ENCODE measurements at regions not wholly inside any gene's neighbourhood (a gene's known extent, or its start where the extent isn't known, plus 50 kb on each side); places are given as distances from the start of the nearest gene placed in this dataset.

- Histone ChIP-seq H3K4me2 (ENCODE audit: low read depth, low read length) (no peak overlapping the region), H3K9me3 (replicated peaks; ENCODE audit: insufficient read depth, low read length) (no peaks in the 10 kb centered on the region), H2AFZ (ENCODE audit: low read length) (no peak overlapping the region), H3F3A (ENCODE audit: insufficient read depth, low read length) (no peaks in the 10 kb centered on the region), H3K27me3 (replicated peaks; ENCODE audit: insufficient read depth, low read length) (no peaks in the 10 kb centered on the region), H3K27ac (ENCODE audit: low read length) (no peak overlapping the region), H3K9me2 (replicated peaks; ENCODE audit: insufficient read depth, low read length) (no peaks in the 10 kb centered on the region), H4K20me1 (ENCODE audit: insufficient read depth, low read length) (no peaks in the 10 kb centered on the region), H3K36me3 (replicated peaks; ENCODE audit: insufficient read depth, low read length) (no peaks in the 10 kb centered on the region), H3K4me3 (ENCODE audit: low read length) (no peak overlapping the region), H3K9ac (ENCODE audit: low read length) (no peak overlapping the region), H3K79me2 (ENCODE audit: low read length) (no peaks in the 10 kb centered on the region), H3K4me1 (ENCODE audit: low read length) (no peaks in the 10 kb centered on the region)
- TF ChIP-seq EZH2phosphoT487 (IDR thresholded peaks at IDR 0.05; ENCODE audit: low read length) = no peak
- no peak for TF ChIP-seq CTCF (IDR thresholded peaks at IDR 0.05; ENCODE audit: low read length)
- no peak for TF ChIP-seq EZH2 (optimal IDR thresholded peaks at IDR 0.05; ENCODE audit: low read depth, low read length)
- DNase-seq = no peak
These were observed 508.1 kb downstream of the TRAM1L1 start for GRCh38 chr4:116577321-116577720.

GRCh38 chr4:116573540-116573939, 511.8 kb downstream of the TRAM1L1 start:
- no peak overlapping the region for H3K27ac ChIP-seq (ENCODE audit: low read length)
- no peaks in the 10 kb centered on the region for H3K36me3 ChIP-seq (replicated peaks; ENCODE audit: insufficient read depth, low read length)
- DNase-seq = no peak
- no peak overlapping the region for H3K4me3 ChIP-seq (ENCODE audit: low read length)
- H3K27me3 ChIP-seq (replicated peaks; ENCODE audit: insufficient read depth, low read length) = no peaks in the 10 kb centered on the region
- no peak for TF ChIP-seq EZH2 (optimal IDR thresholded peaks at IDR 0.05; ENCODE audit: low read depth, low read length)
- TF ChIP-seq EZH2phosphoT487 (IDR thresholded peaks at IDR 0.05; ENCODE audit: low read length) = no peak
- no peak for TF ChIP-seq CTCF (IDR thresholded peaks at IDR 0.05; ENCODE audit: low read length)
- no peak overlapping the region for H3K9ac ChIP-seq (ENCODE audit: low read length)
- H3K9me3 ChIP-seq (replicated peaks; ENCODE audit: insufficient read depth, low read length) = no peaks in the 10 kb centered on the region
- no peaks in the 10 kb centered on the region for H4K20me1 ChIP-seq (ENCODE audit: insufficient read depth, low read length)
- H3F3A ChIP-seq (ENCODE audit: insufficient read depth, low read length) = no peaks in the 10 kb centered on the region
- H3K79me2 ChIP-seq (ENCODE audit: low read length) = no peaks in the 10 kb centered on the region
- no peaks in the 10 kb centered on the region for H3K4me1 ChIP-seq (ENCODE audit: low read length)
- H3K4me2 ChIP-seq (ENCODE audit: low read depth, low read length) = no peak overlapping the region
- no peaks in the 10 kb centered on the region for H3K9me2 ChIP-seq (replicated peaks; ENCODE audit: insufficient read depth, low read length)
- no peak overlapping the region for H2AFZ ChIP-seq (ENCODE audit: low read length)

- no peak overlapping the region for H3K9ac ChIP-seq (ENCODE audit: low read length)
- TF ChIP-seq EZH2phosphoT487 (IDR thresholded peaks at IDR 0.05; ENCODE audit: low read length) (no peak), CTCF (IDR thresholded peaks at IDR 0.05; ENCODE audit: low read length) (no peak), EZH2 (optimal IDR thresholded peaks at IDR 0.05; ENCODE audit: low read depth, low read length) (no peak)
- no peak for DNase-seq
- H3K79me2 ChIP-seq (ENCODE audit: low read length) = no peaks in the 10 kb centered on the region
- no peaks in the 10 kb centered on the region for H3K9me3 ChIP-seq (replicated peaks; ENCODE audit: insufficient read depth, low read length)
- no peaks in the 10 kb centered on the region for H3K36me3 ChIP-seq (replicated peaks; ENCODE audit: insufficient read depth, low read length)
- H3F3A ChIP-seq (ENCODE audit: insufficient read depth, low read length) = no peaks in the 10 kb centered on the region
- no peaks in the 10 kb centered on the region for H3K27me3 ChIP-seq (replicated peaks; ENCODE audit: insufficient read depth, low read length)
- H3K4me1 ChIP-seq (ENCODE audit: low read length) = no peaks in the 10 kb centered on the region
- H3K27ac ChIP-seq (ENCODE audit: low read length) = no peak overlapping the region
- no peak overlapping the region for H3K4me3 ChIP-seq (ENCODE audit: low read length)
- no peak overlapping the region for H3K4me2 ChIP-seq (ENCODE audit: low read depth, low read length)
- H3K9me2 ChIP-seq (replicated peaks; ENCODE audit: insufficient read depth, low read length) = no peaks in the 10 kb centered on the region
- no peak overlapping the region for H2AFZ ChIP-seq (ENCODE audit: low read length)
- no peaks in the 10 kb centered on the region for H4K20me1 ChIP-seq (ENCODE audit: insufficient read depth, low read length)
These were observed 523.6 kb downstream of the TRAM1L1 start for GRCh38 chr4:116561768-116562167.

All from MM.1S (cell line).